NK-92 (cell line): ENCODE measurements at regions not wholly inside any gene's neighbourhood (a gene's known extent, or its start where the extent isn't known, plus 50 kb on each side); places are given as distances from the start of the nearest gene placed in this dataset.

Experiments used
- DNase-seq: peaks from one replicate; lab custom pipeline; 2025; ENCODE audit not compliant: unreplicated experiment; lab: John Stamatoyannopoulos, UW

DNA sequence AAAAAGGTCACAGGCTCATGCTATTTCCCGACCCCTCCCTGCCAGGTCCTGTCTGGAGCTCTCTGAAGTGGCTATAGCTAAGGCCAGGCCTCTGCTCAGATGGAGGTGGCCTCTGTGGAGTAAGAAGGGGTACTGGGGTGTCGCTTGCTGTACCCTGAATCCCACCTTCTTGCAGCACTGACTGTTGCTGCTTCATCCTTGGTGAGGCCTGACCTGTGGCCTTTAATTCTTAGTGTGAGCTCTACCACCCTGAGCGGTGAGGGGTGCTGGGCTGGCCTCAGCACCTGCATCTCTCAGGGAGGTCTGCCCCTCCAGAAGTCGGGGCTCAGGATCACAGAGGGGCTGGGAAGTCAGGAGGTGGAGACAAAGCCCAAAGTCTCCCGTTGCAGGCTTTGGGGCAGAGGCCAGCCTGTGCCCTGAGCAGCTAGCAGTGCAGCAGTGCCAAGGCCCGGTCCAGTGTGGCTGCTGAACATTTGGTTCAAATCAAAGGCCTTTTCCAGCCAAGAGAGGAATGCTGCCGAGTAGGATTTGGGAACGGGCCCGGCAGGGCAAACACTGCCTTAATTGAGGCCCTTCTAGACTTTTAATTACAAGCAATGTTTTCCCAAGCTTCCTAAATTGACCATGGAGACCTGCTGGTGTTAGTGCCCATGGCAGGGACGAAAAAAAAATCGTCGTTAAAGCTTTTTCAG, 133.5 kb upstream of the HAAO start:
- no peak for DNase-seq

DNA sequence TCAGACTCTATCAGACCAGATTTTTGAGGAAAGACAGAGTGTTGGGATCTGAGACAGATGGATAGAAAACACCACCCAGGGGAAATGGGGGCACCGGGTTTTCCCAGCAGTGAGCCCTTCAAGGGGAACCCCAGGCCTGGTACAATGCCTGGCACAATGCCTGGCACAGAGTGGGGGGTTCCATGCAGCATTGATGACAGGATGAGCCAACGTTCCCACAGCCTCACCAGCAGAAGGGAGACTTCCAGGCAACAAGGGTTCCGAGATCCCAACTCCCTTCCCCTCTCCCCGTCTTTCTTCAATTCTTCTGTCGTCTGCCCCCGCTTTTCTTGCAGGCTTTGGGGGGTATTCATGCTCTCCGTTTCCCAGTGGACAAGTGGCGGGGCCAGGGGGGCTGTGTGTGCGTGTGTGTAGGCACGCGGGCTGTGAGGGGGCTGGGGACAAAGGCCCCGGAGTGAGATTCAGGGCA, 132.1 kb upstream of the HAAO start:
- DNase-seq, result no peak

DNA sequence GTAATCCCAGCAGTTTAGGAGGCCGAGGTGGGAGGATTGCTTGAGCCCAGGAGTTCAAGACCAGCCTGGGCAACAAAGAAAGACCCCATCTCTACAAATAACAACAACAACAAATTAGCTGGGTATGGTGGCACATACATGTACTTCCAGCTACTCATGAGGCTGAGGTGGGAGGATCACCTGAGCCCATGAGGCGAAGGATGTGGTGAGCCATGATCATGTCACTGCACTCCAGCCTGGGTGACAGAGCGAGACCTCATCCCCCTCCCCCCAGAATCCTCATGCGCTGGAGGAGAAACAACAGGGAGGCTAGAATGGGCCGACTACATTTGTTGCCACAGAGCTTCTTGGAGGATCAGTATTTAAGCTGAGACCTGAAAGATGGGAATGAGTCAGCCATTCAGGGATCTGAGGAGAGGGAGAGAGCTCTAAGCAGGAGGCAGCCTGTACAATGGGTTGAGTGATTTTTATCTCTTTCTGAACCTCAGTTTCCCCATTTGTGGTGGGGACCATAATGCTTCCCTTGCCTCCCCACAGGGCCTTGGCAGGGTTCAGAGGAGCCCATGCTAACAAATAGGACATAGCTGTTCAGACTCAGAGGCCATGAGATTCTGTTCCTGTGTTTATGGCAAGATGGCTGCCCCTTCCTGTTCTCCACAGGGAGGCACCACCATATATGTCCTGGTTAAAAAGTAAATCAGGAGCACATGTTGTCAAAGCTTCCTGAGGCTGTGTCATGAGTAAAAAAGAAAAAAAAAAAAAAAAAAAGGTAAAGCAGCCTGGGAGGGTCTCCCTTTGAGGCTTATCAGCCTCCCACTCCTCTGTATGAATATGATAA, 131.4 kb upstream of the HAAO start:
- no peak for DNase-seq

DNA sequence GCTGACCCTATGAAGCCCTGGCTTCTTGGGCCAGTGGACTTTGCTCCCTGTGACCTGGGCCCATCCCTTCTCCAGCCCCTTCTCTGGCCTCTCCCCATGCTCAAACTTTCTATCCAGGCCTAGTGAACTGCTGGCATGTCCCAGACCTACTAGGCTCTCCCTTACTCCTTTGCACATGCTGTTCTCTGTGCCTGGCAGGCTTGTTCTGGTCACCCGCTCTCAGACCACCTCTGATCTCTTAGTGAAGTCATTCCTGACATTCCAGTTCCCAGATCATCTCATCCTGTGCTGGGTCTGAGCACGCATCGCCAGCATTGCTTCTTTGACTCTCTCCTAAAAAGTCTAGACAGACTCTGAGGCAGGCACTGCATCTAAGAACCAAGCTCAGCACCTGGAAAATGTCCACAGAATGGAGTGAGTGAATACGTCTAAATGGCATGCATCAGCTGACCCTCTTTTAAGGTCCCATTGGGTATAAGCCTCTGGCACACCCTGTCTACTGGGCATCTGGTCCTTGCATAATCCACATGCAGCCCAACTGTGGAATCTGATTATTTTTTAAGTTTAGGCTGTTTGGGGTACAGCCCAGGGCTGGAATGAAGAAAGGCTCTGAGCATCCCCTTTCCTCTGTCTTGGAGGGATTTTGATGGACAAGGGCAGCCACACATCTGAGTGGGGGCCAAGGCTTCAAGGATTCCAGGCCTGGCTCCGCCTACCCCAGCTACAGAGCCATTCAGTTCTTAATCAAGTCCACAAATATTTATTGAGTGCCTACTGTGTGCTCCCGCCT, 130.6 kb upstream of the HAAO start:
- no peak for DNase-seq

DNA sequence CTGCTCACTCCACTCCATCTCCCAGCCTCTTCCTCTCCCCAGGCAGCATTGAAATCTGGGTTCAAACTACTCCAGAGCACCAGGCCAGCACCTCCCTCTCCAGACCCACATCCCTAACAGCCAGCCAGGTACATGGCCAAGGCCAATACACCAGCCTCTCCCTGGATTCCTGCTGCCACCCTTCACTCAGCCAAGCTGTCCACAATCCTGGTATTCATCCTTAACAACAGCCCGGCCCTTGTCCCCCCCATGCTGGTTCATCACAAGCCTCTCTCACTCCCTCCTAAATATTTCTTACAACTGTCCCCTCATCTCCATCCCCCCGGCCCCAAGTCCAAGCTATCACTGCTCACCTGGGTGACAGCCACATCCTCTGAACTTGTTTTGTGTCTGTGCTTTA, 129.9 kb upstream of the HAAO start:
- DNase-seq, result no peak

DNA sequence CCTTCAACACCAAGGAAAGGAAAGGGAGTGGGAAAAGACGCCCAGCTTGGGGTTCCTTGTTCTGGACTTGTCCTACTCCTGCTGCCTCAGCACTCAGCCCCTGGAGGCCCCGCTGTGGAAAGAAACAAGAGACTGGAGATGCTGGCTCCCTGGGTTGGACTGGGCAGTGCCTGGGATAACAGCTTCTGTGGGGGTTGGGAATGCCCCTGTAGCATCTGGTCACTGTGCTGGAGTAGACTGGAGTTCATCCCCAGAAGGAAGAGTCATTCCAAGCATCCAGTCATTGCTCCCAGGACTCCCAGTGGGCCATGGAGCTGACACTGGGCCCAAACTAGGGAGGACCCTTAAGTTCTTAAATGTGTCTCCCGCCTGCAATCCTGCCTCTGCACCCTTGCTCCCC, 129.3 kb upstream of the HAAO start:
- no peak for DNase-seq

DNA sequence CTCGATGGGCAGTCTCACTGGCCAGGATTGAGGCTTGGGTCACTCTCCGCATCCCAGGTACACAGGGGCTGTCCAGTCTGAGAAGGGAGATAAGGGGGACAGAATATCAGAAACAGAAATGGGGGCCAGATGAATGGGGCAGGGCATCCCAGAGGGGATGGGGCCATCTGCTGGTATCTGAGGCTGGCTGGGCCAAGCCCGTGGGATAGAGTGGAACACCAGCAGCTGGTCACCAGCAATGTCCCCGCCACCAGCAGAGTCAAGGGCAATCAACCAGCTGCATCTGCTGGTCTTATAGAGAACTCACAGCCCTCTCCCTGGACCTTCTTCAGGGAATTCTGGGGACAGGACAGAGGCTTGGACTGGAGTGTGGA, 128.8 kb upstream of the HAAO start:
- DNase-seq, result no peak

DNA sequence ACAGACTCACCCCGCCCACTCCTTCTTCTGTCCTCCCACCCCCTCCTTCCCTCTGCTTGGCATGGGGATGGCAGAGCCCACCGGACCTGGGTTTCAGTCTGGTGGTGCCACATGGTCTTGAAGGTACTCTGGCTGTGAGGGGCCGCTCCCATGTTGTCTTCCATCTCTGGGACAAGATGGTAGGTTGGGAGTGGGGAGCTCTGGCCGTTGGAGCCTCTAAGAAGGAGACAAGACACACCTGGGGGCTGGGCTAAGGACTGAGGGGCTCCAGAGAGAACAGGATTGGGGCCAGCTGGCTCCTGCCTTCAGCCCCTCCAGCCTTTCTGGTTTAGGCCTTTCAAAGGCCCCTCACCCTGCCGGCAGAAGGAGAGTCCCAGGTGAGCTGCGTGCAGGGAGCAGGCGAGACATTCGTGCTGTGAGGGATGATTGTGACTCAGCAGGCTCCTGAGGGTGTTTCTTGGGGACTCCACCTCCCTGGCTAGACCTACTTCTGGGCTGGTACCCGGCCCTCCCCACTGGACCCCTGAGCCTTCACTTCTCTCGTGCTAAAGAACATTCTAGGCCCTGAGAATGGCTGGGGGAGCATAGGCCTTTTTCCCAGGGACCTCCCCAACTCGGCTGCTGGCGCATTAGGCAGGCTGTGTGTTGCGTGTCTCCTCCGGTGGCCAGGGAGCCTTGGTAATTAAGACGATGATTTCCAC, 128.2 kb upstream of the HAAO start:
- DNase-seq, result no peak

DNA sequence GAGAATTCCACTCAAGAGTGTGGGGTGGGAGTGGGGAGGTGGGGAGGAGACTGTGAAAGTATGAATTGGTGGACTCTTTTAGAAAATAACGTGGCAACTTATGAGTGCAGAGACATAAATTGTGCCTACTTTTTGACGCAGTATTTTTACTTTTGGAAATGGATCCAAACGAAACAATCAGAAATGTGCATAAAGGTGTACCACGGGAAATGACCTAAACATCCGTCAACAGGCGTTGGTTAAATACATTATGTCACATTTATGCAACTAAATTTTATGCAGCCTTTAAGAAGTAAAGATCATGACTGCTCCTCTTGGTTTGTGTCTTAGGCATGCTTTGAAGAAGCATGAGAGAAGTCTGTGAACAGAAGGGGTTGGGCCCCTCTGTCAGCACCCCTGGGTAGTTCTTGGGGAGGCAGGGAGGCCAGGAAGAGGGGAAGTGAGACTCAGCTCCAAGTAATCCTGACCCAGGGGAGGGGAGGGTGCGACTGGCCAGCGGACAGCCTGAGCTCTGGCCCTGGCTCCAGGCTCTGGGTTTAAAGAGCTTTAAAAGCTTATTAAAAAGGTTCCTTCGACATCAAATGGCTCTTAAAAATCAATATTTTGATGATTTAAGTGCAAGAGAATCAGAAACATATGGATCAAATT, 126.4 kb upstream of the HAAO start:
- no peak for DNase-seq

DNA sequence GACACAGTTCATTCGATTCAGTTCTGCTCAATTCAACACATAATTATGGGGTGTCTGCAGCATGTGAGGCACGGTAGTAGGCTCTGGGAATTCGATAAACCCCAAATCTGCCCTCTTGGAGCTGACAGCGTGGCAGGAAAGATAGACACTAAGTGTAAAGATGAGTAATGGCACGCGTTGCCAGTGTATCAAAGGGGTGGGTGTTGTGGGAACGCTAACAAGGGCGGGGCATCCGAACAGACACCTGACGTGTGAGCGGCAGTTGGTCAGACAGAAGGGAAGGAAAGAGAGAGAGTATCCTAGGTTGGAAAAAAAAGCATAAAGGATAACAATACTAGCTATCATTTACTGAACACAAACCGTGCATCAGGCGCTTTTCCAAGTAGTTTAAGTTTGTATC, 125.7 kb upstream of the HAAO start:
- DNase-seq, result no peak

DNA sequence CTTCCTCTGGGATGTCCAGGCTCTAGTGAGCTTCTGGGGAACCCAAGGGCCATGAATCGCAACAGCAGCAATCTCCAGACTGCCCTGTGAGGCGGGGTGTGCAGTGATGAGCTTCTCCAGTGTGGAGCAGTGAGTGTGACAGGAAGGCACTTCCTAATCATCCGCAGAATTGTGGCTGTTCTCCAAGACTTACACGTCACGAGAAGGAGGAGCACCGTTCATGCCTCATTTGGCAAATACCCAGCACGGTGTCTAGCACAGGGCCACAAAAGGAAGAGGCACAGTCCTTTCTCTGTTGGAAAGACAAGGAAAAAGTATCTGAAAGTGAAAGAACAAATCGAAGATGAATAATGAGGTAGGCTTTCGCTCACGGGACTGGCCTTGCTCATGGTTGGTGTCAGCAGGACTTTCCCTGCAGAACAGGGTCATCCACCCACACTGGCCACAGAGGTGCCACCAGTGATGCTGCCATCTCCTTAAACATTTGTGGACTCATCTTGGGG, 125.1 kb upstream of the HAAO start:
- no peak for DNase-seq

DNA sequence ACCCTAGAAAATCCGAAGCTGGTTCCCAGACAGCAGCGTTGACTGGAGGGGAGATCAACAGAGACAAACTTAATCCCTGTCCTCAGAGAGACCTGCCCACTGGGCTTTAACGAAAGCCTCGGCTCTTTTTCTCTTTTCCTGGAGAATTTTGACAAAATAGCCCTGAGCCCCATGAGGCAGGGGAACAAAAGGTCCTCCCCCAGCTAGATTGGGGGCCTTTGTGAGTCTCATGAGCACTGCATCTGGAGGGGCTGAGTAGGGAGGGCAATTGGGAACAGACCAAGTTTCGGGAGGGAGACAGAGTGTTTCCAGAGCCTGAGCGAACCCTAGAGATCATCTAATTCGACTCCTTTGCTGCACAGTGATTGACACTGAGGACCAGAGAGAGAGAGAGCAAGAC, 123.9 kb upstream of the HAAO start:
- no peak for DNase-seq

DNA sequence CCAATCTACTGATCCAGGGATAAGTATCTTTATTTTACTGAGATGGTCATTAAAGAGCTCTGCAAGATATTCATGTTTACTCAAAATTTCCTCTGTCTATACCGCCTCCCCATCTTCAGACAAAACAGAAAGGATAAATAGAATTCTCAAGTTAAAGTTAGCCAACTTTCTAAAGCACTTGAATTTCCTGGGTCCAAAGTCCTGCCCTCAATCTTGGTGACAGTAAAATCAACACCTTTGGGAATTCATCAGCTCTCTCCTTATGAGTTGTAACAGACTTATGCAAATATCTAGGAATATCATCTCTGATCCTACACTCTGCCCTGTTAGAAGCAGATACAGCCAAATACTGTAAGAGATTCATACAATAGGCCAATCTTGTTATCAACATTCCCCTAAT, 122.5 kb upstream of the HAAO start:
- DNase-seq, result no peak

DNA sequence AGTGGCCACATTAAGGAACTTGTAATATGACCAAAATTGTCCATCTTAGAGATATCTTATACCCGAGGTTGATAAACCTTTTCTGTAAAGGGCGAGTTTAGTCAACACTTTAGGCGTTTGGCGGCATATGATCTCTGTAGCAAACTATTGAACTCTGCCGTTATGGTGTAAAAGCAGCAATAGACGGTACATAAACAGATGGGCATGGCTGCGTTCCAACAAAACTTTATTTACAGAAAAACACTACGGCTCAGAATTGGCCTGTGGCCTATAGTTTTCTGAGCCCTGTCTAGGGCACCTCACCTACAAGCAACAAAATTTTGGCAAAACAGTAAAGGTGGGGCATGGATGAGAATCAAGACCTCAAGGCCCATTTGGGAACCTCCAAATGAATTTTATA, 121.9 kb upstream of the HAAO start:
- DNase-seq, result no peak

DNA sequence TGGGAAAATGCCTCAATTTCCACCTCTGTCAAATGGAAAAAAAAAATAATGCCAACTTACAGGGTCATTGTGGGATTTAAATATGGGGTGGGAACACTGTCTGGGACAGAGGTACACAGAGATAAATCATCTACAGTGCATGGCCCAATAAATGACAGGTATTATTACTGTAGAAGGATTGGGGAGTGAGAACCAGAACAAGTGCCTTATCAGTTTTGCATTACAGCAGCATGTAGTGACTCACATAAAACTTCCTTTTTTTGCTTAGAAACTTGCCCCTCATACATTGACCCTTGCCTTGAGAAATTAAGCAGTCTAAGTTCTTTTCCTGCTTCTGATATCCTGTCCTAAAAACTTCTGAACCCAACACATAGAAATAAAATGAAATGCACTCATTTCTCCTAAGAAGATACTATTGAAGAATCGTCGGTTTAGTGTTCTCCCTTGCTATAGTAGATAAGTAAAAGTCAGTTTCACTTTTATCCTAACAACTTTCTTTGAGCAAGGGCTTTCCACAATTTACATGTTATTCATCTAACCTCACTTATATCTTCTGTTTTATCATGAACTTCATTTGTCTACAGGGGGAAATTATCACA, 121.0 kb upstream of the HAAO start:
- no peak for DNase-seq

DNA sequence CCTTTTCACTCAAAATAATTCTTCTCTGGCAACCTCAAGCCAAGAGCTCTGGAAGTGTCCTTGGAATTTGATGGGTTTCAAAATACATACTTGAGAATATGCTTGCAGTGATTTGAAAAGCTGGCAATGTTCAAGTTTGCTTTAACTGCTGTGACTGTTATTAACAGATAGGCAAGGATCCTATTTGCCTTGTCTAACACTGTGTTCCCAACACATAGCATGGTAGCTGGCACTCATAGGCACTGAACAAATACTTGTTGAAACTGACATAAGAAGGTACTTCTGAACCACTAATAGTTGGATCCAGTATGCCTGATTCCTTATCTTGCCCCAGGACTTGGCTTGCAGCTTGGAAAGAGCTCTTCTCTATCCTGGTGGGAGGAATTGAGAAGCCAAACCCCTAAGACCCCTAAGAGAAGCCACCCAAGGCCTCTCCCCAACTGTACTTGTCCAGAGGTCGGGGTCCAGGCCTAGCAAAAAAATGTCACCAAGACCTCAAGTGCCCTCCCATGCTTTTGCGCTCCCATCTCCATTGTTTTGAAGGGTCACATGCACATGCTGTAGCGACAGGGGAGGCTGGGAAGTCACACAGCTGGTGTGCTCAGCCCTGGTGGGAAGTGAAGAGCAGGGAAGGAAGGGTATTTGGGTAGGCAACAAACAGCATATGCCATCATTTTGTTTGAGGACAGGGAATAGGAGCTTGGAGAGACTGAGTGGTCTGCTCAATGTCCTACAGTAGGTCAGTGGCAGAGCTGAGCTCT, 118.4 kb upstream of the HAAO start:
- DNase-seq, result no peak

DNA sequence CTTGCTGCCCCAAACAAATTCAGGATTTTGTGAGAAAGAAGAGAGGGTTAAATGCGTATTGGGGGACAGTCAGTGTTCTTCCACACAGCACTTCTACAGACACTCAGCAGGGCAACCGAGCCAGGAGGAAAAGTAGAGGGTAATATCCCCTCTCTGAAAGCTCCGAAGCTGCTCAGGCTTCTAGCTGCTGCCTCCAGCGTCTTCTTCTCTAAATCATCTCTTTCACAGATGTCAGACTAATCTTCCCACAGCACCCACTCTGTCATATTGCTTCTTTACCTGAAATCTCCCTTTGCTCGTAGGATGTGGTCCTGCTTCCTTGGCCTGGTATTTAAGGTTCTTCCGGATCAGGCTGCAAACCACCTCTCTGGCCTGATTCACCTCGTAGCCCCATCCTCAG, 117.6 kb upstream of the HAAO start:
- DNase-seq, result no peak

DNA sequence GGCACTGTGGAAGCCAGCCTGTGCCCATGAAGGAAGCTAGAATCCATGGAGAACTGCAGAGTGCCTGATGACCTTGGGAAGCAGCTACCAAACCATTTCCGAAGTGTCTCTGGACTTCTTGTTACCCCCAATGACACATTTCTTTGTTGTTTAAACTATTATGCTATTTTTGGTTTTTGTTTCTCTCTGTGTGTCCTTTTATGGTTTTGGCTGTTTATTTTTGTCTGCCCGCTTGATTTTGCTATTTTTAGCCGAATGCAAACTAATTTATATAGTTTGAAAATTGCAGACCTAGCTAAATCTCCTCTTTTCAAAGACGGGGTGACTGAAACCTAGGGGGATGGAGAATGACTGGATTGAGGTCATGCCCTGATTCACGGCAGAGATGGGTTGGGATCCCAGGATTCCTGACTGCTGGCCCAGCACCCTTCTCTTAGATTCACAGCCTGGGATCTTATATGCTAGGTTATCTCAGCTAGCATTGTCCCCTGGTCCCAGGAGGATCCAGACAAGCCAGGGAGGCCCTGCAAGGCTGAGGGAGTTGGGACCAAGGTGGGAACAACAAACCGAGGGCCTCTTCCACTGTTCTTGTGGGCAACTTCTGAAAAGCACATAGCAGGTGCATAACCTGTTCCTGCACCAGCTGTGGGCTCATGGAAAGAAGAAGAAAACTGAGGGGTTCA, 116.3 kb upstream of the HAAO start:
- no peak for DNase-seq

DNA sequence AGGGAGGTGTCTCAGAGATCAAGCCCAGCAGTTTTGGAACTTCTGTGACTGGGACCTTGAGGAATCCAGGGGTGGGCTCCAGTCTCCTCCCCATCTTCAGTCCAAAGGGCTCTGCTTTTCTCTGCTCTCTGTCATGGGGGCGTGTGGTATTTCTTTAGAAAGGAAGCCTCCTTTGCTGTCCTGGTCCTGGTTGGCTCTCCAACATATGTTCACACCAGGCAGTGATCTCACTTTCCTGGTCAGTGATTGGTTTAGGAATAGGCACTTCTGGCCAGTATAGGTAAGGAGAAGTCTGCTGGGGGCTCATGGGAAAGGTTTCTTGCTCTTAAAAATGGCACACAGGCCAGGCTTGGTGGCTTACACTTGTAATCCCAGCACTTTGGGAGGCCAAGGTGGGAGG, 115.5 kb upstream of the HAAO start:
- DNase-seq, result no peak
